Osteocyte (in vitro differentiated cells): ENCODE measurements at regions not wholly inside any gene's neighbourhood (a gene's known extent, or its start where the extent isn't known, plus 50 kb on each side); places are given as distances from the start of the nearest gene placed in this dataset.

Experiments
- DNase-seq: peaks from one replicate; pipeline ENCODE4 v3.0.0; 2021; ENCODE audit warnings: mixed read lengths; ENCODE audit not compliant: unreplicated experiment; ENCODE audit errors: extremely low spot score
- H3K27ac Mint-ChIP-seq: one replicate; pipeline ENCODE4 v1.8.0; 2021; ENCODE audit warnings: mild to moderate bottlenecking, mixed read lengths; ENCODE audit not compliant: unreplicated experiment
- H3K27me3 Mint-ChIP-seq: one replicate; pipeline ENCODE4 v1.8.0; 2021; ENCODE audit warnings: mixed read lengths; ENCODE audit not compliant: unreplicated experiment
- H3K36me3 Mint-ChIP-seq: one replicate; pipeline ENCODE4 v1.8.0; 2021; ENCODE audit warnings: mixed read lengths; ENCODE audit not compliant: unreplicated experiment
- H3K4me1 Mint-ChIP-seq: one replicate; pipeline ENCODE4 v1.8.0; 2021; ENCODE audit warnings: mixed read lengths; ENCODE audit not compliant: unreplicated experiment
- H3K4me3 Mint-ChIP-seq: one replicate; pipeline ENCODE4 v1.8.0; 2021; ENCODE audit warnings: mild to moderate bottlenecking, moderate library complexity, mixed read lengths; ENCODE audit not compliant: unreplicated experiment
- H3K9me3 Mint-ChIP-seq: one replicate; pipeline ENCODE4 v1.8.0; 2021; ENCODE audit warnings: mixed read lengths; ENCODE audit not compliant: unreplicated experiment
- TF ChIP-seq, protein P1 (sequence below): fragments of 200-600 bp; sonication (generic); IDR thresholded peaks from 2 replicates; pipeline ENCODE4 v1.5.0; 2021; ENCODE audit warnings: antibody characterized with exemption, mild to moderate bottlenecking, moderate library complexity

DNA sequence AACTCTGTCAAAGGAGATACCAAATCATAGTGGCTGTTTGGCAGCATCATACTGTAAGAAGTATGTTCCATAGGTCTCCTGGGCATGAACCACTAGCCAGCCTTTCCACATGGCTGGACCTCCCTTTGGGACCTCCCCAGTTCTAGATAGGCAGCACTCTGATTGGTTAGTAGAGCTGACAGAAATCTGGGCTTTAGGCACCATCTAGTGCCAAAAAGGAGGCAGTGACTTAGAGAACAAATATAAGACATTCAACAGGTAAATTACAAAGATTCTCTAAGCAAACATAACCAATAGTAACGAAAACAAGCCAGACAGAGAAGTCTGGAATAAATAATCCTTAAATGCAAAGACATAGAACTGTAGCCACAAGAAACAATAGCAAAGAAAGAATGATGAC is 148.0 kb upstream of the PDE3A start:
- no peak for DNase-seq
- Mint-ChIP-seq H3K9me3 (peaks cover 35% of the 10 kb centered on the region), H3K36me3 (peaks cover 14% of the 10 kb centered on the region), H3K4me3 (no peak overlapping the region), H3K4me1 (peaks cover 4% of the 10 kb centered on the region), H3K27me3 (no peaks in the 10 kb centered on the region), H3K27ac (no peak overlapping the region)
- TF ChIP-seq, protein P1, sequence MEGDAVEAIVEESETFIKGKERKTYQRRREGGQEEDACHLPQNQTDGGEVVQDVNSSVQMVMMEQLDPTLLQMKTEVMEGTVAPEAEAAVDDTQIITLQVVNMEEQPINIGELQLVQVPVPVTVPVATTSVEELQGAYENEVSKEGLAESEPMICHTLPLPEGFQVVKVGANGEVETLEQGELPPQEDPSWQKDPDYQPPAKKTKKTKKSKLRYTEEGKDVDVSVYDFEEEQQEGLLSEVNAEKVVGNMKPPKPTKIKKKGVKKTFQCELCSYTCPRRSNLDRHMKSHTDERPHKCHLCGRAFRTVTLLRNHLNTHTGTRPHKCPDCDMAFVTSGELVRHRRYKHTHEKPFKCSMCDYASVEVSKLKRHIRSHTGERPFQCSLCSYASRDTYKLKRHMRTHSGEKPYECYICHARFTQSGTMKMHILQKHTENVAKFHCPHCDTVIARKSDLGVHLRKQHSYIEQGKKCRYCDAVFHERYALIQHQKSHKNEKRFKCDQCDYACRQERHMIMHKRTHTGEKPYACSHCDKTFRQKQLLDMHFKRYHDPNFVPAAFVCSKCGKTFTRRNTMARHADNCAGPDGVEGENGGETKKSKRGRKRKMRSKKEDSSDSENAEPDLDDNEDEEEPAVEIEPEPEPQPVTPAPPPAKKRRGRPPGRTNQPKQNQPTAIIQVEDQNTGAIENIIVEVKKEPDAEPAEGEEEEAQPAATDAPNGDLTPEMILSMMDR, result peak; percentile 16

DNA sequence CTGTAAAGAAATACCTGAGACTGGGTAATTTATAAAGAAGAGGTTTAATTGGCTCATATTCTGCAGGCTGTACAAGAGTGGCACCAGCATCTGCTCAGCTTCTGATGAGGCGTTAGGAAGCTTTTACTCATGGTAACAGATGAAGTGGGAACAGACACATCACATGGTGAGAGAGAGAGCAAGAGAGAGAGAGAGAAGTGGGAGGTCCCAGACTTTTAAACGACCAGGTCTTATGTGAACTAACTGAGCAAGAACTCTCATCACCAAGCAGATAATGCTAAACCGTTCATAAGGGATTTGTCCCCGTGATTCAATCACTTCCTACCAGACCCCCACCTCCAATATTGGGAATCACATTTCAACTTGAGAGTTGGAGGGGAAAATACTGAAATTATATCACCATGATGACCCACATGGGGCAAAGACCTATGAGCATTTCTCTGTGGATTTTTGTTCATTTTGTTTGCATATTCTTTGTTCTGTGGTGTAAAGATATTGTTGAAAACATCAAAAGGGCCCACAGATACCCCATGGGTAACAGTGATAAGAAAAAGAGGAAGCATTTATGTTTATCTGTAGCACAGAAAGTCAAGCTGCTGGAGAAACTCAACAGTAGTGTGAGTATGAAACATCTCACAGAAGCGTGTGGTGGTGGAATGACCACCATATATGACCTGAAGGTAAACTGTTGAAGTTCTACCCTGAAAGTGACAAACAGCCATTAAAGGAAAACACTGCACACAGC is 135.2 kb upstream of the PDE3A start:
- H3K9me3 Mint-ChIP-seq, result peaks cover 8% of the 10 kb centered on the region
- no peaks in the 10 kb centered on the region for H3K4me1 Mint-ChIP-seq
- no peak overlapping the region for H3K4me3 Mint-ChIP-seq
- no peaks in the 10 kb centered on the region for H3K36me3 Mint-ChIP-seq
- no peak for DNase-seq
- TF ChIP-seq, protein P1, result no peak
- no peaks in the 10 kb centered on the region for H3K27me3 Mint-ChIP-seq
- no peak overlapping the region for H3K27ac Mint-ChIP-seq

DNA sequence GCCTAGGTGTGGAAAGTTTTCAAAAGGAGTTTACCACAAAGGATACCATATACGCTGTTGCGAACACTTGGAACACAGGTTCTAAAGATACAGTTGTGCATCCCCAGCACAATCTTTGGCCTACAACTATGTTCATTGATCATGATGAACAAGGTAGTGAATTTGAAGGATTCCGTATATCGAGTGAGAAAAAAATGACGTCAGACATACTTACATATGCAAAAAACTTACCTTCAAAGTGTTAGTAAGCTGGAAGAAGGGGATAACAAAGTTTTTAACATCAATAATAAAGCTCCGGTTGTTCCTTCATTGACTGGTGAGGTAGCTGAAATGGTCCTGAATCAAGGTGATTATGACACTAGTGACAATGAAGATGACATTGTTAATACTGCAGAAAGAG is 133.9 kb upstream of the PDE3A start:
- Mint-ChIP-seq H3K36me3 (no peaks in the 10 kb centered on the region), H3K27ac (no peak overlapping the region), H3K27me3 (no peaks in the 10 kb centered on the region), H3K4me1 (no peaks in the 10 kb centered on the region), H3K4me3 (no peak overlapping the region), H3K9me3 (peaks cover 8% of the 10 kb centered on the region)
- TF ChIP-seq, protein P1, result no peak
- no peak for DNase-seq

DNA sequence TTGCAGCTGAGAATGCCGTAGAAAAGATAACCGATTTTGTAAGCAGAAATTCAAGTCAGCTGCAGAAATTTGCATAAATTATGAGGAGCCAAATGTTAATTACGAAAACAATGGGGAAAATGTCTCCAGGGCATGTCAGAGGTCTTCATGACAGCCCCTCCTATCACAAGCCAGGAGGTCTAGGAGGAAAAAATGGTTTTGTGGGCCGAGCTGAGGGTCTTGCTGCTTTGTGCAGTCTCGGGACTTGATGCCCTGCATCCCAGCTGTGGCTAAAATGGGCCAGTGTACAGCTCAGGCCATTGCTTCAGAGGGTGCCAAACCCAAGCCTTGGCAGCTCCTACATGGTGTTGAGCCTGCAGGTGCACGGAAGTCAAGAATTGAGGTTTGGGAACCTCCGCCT is 131.2 kb upstream of the PDE3A start:
- H3K27me3 Mint-ChIP-seq, result no peaks in the 10 kb centered on the region
- H3K9me3 Mint-ChIP-seq, result peaks cover 8% of the 10 kb centered on the region
- peaks cover 5% of the 10 kb centered on the region for H3K4me1 Mint-ChIP-seq
- TF ChIP-seq, protein P1, result no peak
- no peak for DNase-seq
- no peak overlapping the region for H3K4me3 Mint-ChIP-seq
- no peaks in the 10 kb centered on the region for H3K36me3 Mint-ChIP-seq
- no peak overlapping the region for H3K27ac Mint-ChIP-seq

DNA sequence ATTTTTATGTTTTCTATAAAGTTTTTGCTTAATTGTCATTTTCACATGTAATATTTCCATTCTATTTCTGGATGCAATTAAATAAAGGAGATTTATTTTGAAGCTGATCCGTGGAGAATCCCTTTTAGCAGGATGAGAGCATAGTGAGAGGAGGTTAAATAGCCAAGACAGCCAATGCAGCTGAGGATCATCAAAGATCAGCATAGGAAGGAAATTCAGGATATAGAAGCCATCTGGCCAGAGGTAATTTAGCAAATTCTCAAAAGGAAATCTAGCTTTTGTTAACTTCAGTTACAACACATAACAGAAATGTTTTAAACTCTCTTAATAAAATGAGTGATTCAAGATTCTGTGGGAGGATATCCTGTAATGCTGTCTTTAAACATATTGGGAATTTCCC is 122.8 kb upstream of the PDE3A start:
- Mint-ChIP-seq H3K9me3 (peaks cover 16% of the 10 kb centered on the region), H3K36me3 (peaks cover 6% of the 10 kb centered on the region), H3K27ac (no peak overlapping the region), H3K4me1 (peaks cover 2% of the 10 kb centered on the region), H3K4me3 (no peak overlapping the region), H3K27me3 (no peaks in the 10 kb centered on the region)
- DNase-seq, result no peak
- TF ChIP-seq, protein P1, result no peak
